Parathyroid adenoma (tissue), 2 donors: ENCODE measurements at regions not wholly inside any gene's neighbourhood (a gene's known extent, or its start where the extent isn't known, plus 50 kb on each side); places are given as distances from the start of the nearest gene placed in this dataset.

Experiments used
- H2AFZ ChIP-seq: fragments of 300-600 bp; sonication (generic); one replicate; pipeline ENCODE4 v1.7.0; 2017; ENCODE audit warnings: antibody characterized with exemption, mild to moderate bottlenecking
- H3K27ac ChIP-seq: fragments of 300-600 bp; sonication (generic); one replicate; pipeline ENCODE4 v1.7.0; 2017
- H3K27me3 ChIP-seq: fragments of 300-600 bp; sonication (generic); one replicate; pipeline ENCODE4 v1.7.0; 2017; ENCODE audit warnings: low read length; ENCODE audit not compliant: control insufficient read depth, insufficient read depth
- H3K36me3 ChIP-seq: fragments of 300-600 bp; sonication (generic); one replicate; pipeline ENCODE4 v1.7.0; 2017; ENCODE audit warnings: low read length; ENCODE audit not compliant: control insufficient read depth, insufficient read depth
- H3K4me1 ChIP-seq: fragments of 300-600 bp; sonication (generic); one replicate; pipeline ENCODE4 v1.7.0; 2017; ENCODE audit warnings: control low read depth
- H3K4me2 ChIP-seq: fragments of 300-600 bp; sonication (generic); one replicate; pipeline ENCODE4 v1.7.0; 2017; ENCODE audit warnings: low read length
- H3K4me3 ChIP-seq: fragments of 300-600 bp; sonication (generic); one replicate; pipeline ENCODE4 v1.7.0; 2017; ENCODE audit warnings: low read depth, low read length
- H3K79me2 ChIP-seq: fragments of 300-600 bp; sonication (generic); one replicate; pipeline ENCODE4 v1.7.0; 2017; ENCODE audit warnings: control low read depth
- H3K9ac ChIP-seq: fragments of 300-600 bp; sonication (generic); one replicate; pipeline ENCODE4 v1.7.0; 2017; ENCODE audit warnings: mild to moderate bottlenecking
- H3K9me3 ChIP-seq: fragments of 300-600 bp; sonication (generic); one replicate; pipeline ENCODE4 v1.7.0; 2017; ENCODE audit warnings: low read length; ENCODE audit not compliant: control insufficient read depth
- CTCF ChIP-seq: fragments of 300-600 bp; sonication (generic); IDR thresholded peaks from one replicate; pipeline ENCODE4 v1.7.0; 2017; ENCODE audit warnings: antibody characterized with exemption, mild to moderate bottlenecking
- donor health status: primary hyperparathyroidism.

DNA sequence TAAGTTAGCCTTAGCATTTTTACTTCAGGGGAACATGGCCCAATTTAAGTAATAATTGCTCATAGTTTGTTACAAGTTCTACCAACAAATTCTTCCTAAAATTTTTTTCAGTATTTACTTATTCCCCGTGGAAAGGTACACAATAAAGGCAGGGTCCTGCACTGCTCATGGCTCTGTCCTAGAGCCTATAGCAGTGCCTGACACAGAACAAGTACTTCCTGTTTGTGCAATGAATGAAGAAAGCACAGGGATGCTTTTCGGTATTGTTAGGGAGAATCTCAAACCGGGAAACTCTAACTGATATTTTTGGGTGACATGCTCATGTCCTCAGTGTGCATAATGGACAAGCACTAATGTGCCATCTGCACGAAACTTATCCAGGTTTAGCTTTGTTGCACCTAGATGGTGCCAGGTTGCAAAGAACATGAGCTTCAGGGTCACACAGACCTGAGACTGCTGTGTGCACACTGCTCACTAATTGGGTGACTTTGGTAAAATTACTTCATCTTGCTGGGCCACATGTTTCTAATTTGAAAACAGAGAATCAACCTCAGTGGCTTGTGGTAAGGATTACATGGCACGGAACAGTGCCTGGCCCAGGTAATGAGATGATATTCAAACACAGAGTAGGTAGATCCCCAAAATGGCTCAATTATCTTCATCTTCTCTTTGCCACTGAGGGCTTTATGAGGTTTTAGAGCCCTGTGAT is 175.8 kb upstream of the NPY2R start:
- H3K4me2 ChIP-seq, result no peak overlapping the region
- H3K4me1 ChIP-seq, result no peaks in the 10 kb centered on the region
- H3K9me3 ChIP-seq, result no peaks in the 10 kb centered on the region
- H3K4me3 ChIP-seq, result no peak overlapping the region
- no peak overlapping the region for H3K9ac ChIP-seq
- H3K79me2 ChIP-seq, result no peaks in the 10 kb centered on the region
- no peak overlapping the region for H2AFZ ChIP-seq
- TF ChIP-seq CTCF, result no peak
- no peaks in the 10 kb centered on the region for H3K36me3 ChIP-seq
- no peak overlapping the region for H3K27ac ChIP-seq
- no peaks in the 10 kb centered on the region for H3K27me3 ChIP-seq

- Histone ChIP-seq H3K4me2 (no peak overlapping the region), H3K36me3 (no peaks in the 10 kb centered on the region), H3K27me3 (no peaks in the 10 kb centered on the region), H3K4me1 (no peaks in the 10 kb centered on the region), H3K79me2 (no peaks in the 10 kb centered on the region), H3K4me3 (no peak overlapping the region), H3K9me3 (no peaks in the 10 kb centered on the region), H2AFZ (no peak overlapping the region), H3K9ac (no peak overlapping the region), H3K27ac (no peak overlapping the region)
- TF ChIP-seq CTCF, result no peak
Observed at GRCh38 chr4:155033604-155034003, 174.8 kb upstream of the NPY2R start.

DNA sequence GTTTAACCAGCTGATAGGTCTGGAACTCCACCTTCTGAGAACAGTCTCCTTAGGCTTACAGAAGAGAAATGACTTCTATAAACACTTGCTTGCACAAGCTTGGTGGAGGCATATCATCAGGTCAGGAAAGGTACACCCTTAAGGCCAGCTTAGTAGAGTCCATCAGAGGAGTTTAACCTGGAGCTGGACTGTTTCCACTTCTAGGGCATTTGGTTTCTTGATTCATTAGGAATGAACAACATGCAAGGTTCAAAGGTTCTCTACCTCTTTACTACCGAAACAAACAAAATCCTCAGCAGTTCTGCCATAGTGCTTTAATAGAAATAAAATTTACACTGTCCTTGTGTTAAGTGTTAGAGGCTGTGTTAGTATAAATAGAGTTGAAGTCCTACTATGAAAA is 171.4 kb upstream of the NPY2R start:
- Histone ChIP-seq H3K27me3 (no peaks in the 10 kb centered on the region), H2AFZ (no peak overlapping the region), H3K36me3 (no peaks in the 10 kb centered on the region), H3K79me2 (no peaks in the 10 kb centered on the region), H3K9ac (no peak overlapping the region), H3K27ac (no peak overlapping the region), H3K4me3 (no peak overlapping the region), H3K4me1 (no peaks in the 10 kb centered on the region), H3K9me3 (no peaks in the 10 kb centered on the region), H3K4me2 (no peak overlapping the region)
- TF ChIP-seq CTCF, result no peak

DNA sequence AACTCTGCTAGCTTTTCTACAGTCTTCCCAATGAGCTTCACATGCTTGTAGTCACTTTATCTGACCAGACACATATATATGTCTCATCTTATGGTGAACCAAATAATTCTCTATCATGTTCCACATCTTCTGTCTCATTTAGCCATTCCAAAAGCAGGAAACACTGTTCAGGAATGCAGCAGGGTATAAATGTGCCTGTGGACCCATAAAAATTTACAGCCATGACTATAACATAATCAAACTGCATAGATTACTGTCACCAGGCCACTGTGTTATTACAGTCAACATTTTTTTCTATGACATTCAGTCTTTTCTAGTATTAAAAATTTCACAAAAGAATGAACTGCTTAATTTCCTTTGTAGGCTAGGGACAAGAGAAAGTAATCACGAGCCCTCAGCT is 170.0 kb upstream of the NPY2R start:
- H3K4me1 ChIP-seq, result no peaks in the 10 kb centered on the region
- H3K36me3 ChIP-seq, result no peaks in the 10 kb centered on the region
- H3K79me2 ChIP-seq, result no peaks in the 10 kb centered on the region
- no peak overlapping the region for H3K27ac ChIP-seq
- H3K9me3 ChIP-seq, result no peaks in the 10 kb centered on the region
- TF ChIP-seq CTCF, result no peak
- no peak overlapping the region for H3K9ac ChIP-seq
- H2AFZ ChIP-seq, result no peak overlapping the region
- no peaks in the 10 kb centered on the region for H3K27me3 ChIP-seq
- H3K4me2 ChIP-seq, result no peak overlapping the region
- H3K4me3 ChIP-seq, result no peak overlapping the region

DNA sequence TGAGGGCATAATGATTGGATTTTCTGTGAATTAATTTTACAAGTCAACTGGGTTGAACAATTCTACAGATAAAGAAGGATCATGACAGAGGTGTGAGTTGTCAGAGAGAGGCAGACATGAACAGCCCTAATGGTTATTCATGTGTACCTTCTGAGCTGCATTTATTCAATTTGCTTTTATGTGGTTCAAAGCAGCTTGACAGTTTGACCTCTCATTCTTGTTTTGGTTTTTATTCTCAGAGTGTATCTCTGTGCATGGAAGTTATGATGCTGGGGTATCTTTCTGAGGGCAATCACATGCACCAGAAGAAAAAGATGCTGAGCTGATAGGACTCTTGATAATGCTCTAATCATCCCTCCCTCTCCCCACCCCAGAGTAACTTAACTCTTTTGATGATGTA is 169.3 kb upstream of the NPY2R start:
- H3K4me2 ChIP-seq, result no peak overlapping the region
- H3K9me3 ChIP-seq, result no peaks in the 10 kb centered on the region
- no peak overlapping the region for H3K27ac ChIP-seq
- H3K9ac ChIP-seq, result no peak overlapping the region
- H3K4me1 ChIP-seq, result no peaks in the 10 kb centered on the region
- no peak overlapping the region for H2AFZ ChIP-seq
- H3K79me2 ChIP-seq, result no peaks in the 10 kb centered on the region
- H3K4me3 ChIP-seq, result no peak overlapping the region
- no peaks in the 10 kb centered on the region for H3K36me3 ChIP-seq
- TF ChIP-seq CTCF, result no peak
- H3K27me3 ChIP-seq, result no peaks in the 10 kb centered on the region
